NCI-H774 (cell line): ENCODE measurements at regions not wholly inside any gene's neighbourhood (a gene's known extent, or its start where the extent isn't known, plus 50 kb on each side); places are given as distances from the start of the nearest gene placed in this dataset.
A peak's percentile ranks its signal among the peaks of the same experiment; 100 is the strongest.
"Not testable (repeated sequence)": the region's sequence is repeated elsewhere in the genome, so short reads cannot be mapped to it uniquely, and the experiment has no call there.

ENCODE experiments used
- DNase-seq: peaks from one replicate; lab custom pipeline; 2025; lab: John Stamatoyannopoulos, UW

GRCh38 chr13:104634016-104634415, 1567.8 kb upstream of the SLC10A2 start:
- no peak for DNase-seq

GRCh38 chr13:104632736-104633135, 1566.5 kb upstream of the SLC10A2 start:
- DNase-seq, result peak; percentile 47

- no peak for DNase-seq
Measured at GRCh38 chr13:104625201-104625600, 1559.0 kb upstream of the SLC10A2 start.

GRCh38 chr13:104616990-104617389, 1550.8 kb upstream of the SLC10A2 start:
- no peak for DNase-seq

- DNase-seq, result no peak
Measured at GRCh38 chr13:104614361-104615145, 1548.3 kb upstream of the SLC10A2 start.

- no peak for DNase-seq
Measured at GRCh38 chr13:104608331-104608730, 1542.1 kb upstream of the SLC10A2 start.

- DNase-seq, result not testable (repeated sequence)
Measured at GRCh38 chr13:104605435-104605834, 1539.2 kb upstream of the SLC10A2 start.

GRCh38 chr13:104597546-104598180, 1531.4 kb upstream of the SLC10A2 start:
- DNase-seq, result no peak

- DNase-seq, result no peak
Measured at GRCh38 chr13:104595511-104595910, 1529.3 kb upstream of the SLC10A2 start.

GRCh38 chr13:104594806-104595205, 1528.6 kb upstream of the SLC10A2 start:
- no peak for DNase-seq

GRCh38 chr13:104593693-104594092, 1527.5 kb upstream of the SLC10A2 start:
- no peak for DNase-seq

- DNase-seq, result no peak
Measured at GRCh38 chr13:104593251-104593576, 1527.0 kb upstream of the SLC10A2 start.

GRCh38 chr13:104592545-104593250, 1526.5 kb upstream of the SLC10A2 start:
- DNase-seq, result no peak

- DNase-seq, result no peak
Measured at GRCh38 chr13:104592127-104592526, 1525.9 kb upstream of the SLC10A2 start.

- no peak for DNase-seq
Measured at GRCh38 chr13:104586051-104586746, 1520.0 kb upstream of the SLC10A2 start.

- DNase-seq, result no peak
Measured at GRCh38 chr13:104584481-104584880, 1518.3 kb upstream of the SLC10A2 start.

GRCh38 chr13:104580931-104581330, 1514.7 kb upstream of the SLC10A2 start:
- no peak for DNase-seq

GRCh38 chr13:104577071-104577815, 1511.0 kb upstream of the SLC10A2 start:
- DNase-seq, result no peak

GRCh38 chr13:104571893-104572229, 1505.6 kb upstream of the SLC10A2 start:
- DNase-seq, result no peak

- DNase-seq, result peak; percentile 64
Measured at GRCh38 chr13:104571161-104571892, 1505.1 kb upstream of the SLC10A2 start.

- no peak for DNase-seq
Measured at GRCh38 chr13:104567114-104567513, 1500.9 kb upstream of the SLC10A2 start.
